Right lobe of liver (tissue), 4 donors: ENCODE measurements at regions not wholly inside any gene's neighbourhood (a gene's known extent, or its start where the extent isn't known, plus 50 kb on each side); places are given as distances from the start of the nearest gene placed in this dataset.

Experiments used
- CTCF ChIP-seq, 4 donors: fragments of 200-600 bp in 3 of 4; fragments of 450-650 bp in 1 of 4; IDR thresholded peaks; one replicate each; pipeline versions ENCODE4 v1.5.1 to v1.8.0; 2016 to 2022; ENCODE audit warnings: antibody characterized with exemption in 4 of 4, mild to moderate bottlenecking in 2 of 4
- POLR2A ChIP-seq: fragments of 450-650 bp; IDR thresholded peaks from one replicate; pipeline ENCODE4 v1.6.1; 2017; ENCODE audit warnings: antibody characterized with exemption, mild to moderate bottlenecking
- donor health status: DM: no; HTN: no; CAD: no.
- donor health status: DM: no; HTN: no; CAD: no.
- donor health status: DM: no; HTN: yes; CAD: no.

- TF ChIP-seq CTCF (IDR thresholded peaks at IDR 0.05) = no peak
- TF ChIP-seq POLR2A = no peak
These were observed 153.1 kb upstream of the KLHL29 start for GRCh38 chr2:23231865-23232264.
